ENCODE measurements at regions not wholly inside any gene's neighbourhood (a gene's known extent, or its start where the extent isn't known, plus 50 kb on each side); places are given as distances from the start of the nearest gene placed in this dataset.
"Not testable (repeated sequence)": the region's sequence is repeated elsewhere in the genome, so short reads cannot be mapped to it uniquely, and the experiment has no call there.

GRCh38 chrX:128650326-128650725, 598.1 kb upstream of the ACTRT1 start:
- TF ChIP-seq, protein P1, sequence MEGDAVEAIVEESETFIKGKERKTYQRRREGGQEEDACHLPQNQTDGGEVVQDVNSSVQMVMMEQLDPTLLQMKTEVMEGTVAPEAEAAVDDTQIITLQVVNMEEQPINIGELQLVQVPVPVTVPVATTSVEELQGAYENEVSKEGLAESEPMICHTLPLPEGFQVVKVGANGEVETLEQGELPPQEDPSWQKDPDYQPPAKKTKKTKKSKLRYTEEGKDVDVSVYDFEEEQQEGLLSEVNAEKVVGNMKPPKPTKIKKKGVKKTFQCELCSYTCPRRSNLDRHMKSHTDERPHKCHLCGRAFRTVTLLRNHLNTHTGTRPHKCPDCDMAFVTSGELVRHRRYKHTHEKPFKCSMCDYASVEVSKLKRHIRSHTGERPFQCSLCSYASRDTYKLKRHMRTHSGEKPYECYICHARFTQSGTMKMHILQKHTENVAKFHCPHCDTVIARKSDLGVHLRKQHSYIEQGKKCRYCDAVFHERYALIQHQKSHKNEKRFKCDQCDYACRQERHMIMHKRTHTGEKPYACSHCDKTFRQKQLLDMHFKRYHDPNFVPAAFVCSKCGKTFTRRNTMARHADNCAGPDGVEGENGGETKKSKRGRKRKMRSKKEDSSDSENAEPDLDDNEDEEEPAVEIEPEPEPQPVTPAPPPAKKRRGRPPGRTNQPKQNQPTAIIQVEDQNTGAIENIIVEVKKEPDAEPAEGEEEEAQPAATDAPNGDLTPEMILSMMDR (IDR thresholded peaks at IDR 0.05; ENCODE audit: control insufficient read depth, extremely low read depth, insufficient read depth): no peak
- DNase-seq (ENCODE audit: low read depth): no peak
- no peak overlapping the region for H3K4me3 ChIP-seq (ENCODE audit: low read depth, low read length)

- TF ChIP-seq, protein P1 (IDR thresholded peaks at IDR 0.05; ENCODE audit: control insufficient read depth, extremely low read depth, insufficient read depth): no peak
- DNase-seq (ENCODE audit: low read depth): no peak
- H3K4me3 ChIP-seq (ENCODE audit: low read depth, low read length): no peak overlapping the region
Measured at GRCh38 chrX:128634754-128635153, 582.6 kb upstream of the ACTRT1 start.

GRCh38 chrX:128623361-128623760, 571.2 kb upstream of the ACTRT1 start:
- TF ChIP-seq, protein P1 (IDR thresholded peaks at IDR 0.05; ENCODE audit: control insufficient read depth, extremely low read depth, insufficient read depth): no peak
- no peak overlapping the region for H3K4me3 ChIP-seq (ENCODE audit: low read depth, low read length)
- DNase-seq (ENCODE audit: low read depth): no peak

- no peak for DNase-seq (ENCODE audit: low read depth)
- TF ChIP-seq, protein P1 (IDR thresholded peaks at IDR 0.05; ENCODE audit: control insufficient read depth, extremely low read depth, insufficient read depth): no peak
- H3K4me3 ChIP-seq (ENCODE audit: low read depth, low read length): no peak overlapping the region
Measured at GRCh38 chrX:128622296-128622695, 570.1 kb upstream of the ACTRT1 start.

- H3K4me3 ChIP-seq (ENCODE audit: low read depth, low read length): no peak overlapping the region
- no peak for DNase-seq (ENCODE audit: low read depth)
- TF ChIP-seq, protein P1 (IDR thresholded peaks at IDR 0.05; ENCODE audit: control insufficient read depth, extremely low read depth, insufficient read depth): no peak
Measured at GRCh38 chrX:128619490-128619889, 567.3 kb upstream of the ACTRT1 start.

DNA sequence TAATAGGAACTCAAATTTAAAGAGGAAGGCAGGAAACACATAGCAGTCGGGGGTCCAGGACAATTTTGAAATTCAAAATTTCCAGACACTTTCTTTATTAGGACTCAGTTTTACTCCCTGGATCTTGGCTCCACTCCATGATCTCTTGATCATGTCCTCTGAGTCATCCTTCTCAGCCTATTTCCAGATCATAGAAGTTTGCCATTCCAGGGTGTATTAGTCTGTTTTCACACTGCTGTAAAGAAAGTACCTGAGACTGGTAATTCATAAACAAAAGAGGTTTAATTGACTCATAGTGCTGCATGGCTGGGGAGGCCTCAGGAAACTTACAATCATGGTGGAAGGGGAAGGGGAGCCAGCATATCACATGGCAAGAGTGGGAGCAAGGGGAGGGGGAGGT, 564.7 kb upstream of the ACTRT1 start:
- TF ChIP-seq, protein P1 (IDR thresholded peaks at IDR 0.05; ENCODE audit: control insufficient read depth, extremely low read depth, insufficient read depth): no peak
- H3K4me3 ChIP-seq (ENCODE audit: low read depth, low read length): no peak overlapping the region
- DNase-seq (ENCODE audit: low read depth): no peak

GRCh38 chrX:128606817-128607216, 554.6 kb upstream of the ACTRT1 start:
- not testable (repeated sequence) for DNase-seq (ENCODE audit: low read depth); H3K4me3 ChIP-seq (ENCODE audit: low read depth, low read length)

DNA sequence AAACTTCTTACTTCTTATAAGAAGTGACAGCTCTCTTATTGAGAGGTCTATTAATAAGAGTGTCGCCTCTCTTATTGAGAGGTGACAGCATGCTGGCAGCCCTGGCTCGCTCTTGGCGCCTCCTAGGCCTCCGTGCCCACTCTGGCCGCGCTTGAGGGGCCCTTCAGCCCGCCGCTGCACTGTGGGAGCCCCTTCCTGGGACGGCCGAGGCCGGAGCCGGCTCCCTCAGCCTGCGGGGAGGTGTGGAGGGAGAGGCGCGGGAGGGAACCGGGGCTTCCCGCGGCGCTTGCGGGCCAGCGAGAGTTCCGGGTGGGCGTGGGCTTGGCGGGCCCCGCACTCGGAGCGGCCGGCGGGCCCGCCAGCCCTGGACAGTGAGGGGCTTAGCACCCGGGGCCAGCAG, 554.2 kb upstream of the ACTRT1 start:
- not testable (repeated sequence) for H3K4me3 ChIP-seq (ENCODE audit: low read depth, low read length); DNase-seq (ENCODE audit: low read depth)

Measured in LNCaP clone FGC (cell line).